ENCODE measurements at regions not wholly inside any gene's neighbourhood (a gene's known extent, or its start where the extent isn't known, plus 50 kb on each side); places are given as distances from the start of the nearest gene placed in this dataset.

DNA sequence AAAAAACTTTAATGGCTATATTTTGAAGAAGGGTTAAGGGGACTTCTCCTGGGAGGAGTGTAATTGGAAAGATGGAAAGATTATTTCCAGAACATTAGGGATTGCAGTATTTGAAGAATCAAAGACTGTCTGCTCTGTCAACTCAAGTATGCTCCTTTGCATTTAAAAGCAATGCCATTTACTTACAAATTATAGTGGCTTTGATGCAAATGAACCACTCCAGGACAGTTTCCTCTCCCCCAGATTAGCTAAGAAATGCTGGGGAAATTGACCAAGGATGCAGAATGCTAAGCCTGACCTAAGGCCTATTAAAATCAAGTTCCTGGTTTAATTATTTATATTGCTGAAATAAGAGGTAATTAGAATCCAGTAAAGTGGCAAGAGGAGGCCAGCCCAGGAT lies 110.5 kb upstream of the CAMK1G start:
- Histone ChIP-seq H3K36me3 (ENCODE audit: low read depth) (no peaks in the 10 kb centered on the region), H3K4me1 (replicated peaks; ENCODE audit: insufficient read depth) (no peaks in the 10 kb centered on the region), H3K4me2 (no peak overlapping the region), H3K27me3 (ENCODE audit: insufficient read depth, low read depth) (no peaks in the 10 kb centered on the region), H3K79me2 (ENCODE audit: low read depth) (no peaks in the 10 kb centered on the region), H4K20me1 (ENCODE audit: insufficient read depth) (no peaks in the 10 kb centered on the region), H3K9me2 (ENCODE audit: insufficient read depth) (no peaks in the 10 kb centered on the region), H3K27ac (no peak overlapping the region), H3K9me3 (ENCODE audit: insufficient read depth, low read depth) (no peaks in the 10 kb centered on the region), H2AFZ (no peak overlapping the region), H3F3A (ENCODE audit: insufficient read depth, low read depth) (no peaks in the 10 kb centered on the region), H3K4me3 (no peak overlapping the region)
- no TSS peak for BruUV-seq (replicated peaks)
- TF ChIP-seq EZH2 (IDR thresholded peaks at IDR 0.05; ENCODE audit: low read depth) = no peak
- TF ChIP-seq, protein P1, sequence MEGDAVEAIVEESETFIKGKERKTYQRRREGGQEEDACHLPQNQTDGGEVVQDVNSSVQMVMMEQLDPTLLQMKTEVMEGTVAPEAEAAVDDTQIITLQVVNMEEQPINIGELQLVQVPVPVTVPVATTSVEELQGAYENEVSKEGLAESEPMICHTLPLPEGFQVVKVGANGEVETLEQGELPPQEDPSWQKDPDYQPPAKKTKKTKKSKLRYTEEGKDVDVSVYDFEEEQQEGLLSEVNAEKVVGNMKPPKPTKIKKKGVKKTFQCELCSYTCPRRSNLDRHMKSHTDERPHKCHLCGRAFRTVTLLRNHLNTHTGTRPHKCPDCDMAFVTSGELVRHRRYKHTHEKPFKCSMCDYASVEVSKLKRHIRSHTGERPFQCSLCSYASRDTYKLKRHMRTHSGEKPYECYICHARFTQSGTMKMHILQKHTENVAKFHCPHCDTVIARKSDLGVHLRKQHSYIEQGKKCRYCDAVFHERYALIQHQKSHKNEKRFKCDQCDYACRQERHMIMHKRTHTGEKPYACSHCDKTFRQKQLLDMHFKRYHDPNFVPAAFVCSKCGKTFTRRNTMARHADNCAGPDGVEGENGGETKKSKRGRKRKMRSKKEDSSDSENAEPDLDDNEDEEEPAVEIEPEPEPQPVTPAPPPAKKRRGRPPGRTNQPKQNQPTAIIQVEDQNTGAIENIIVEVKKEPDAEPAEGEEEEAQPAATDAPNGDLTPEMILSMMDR (conservative IDR thresholded peaks at IDR 0.05) = no peak
- DNase-seq = no peak
- intact Hi-C loops (cut with micrococcal nuclease; ENCODE audit: unreplicated experiment) = no loop called here
- ChIA-PET CTCF (no interaction called here), POLR2A (ENCODE audit: unreplicated experiment) (no interaction called here)

DNA sequence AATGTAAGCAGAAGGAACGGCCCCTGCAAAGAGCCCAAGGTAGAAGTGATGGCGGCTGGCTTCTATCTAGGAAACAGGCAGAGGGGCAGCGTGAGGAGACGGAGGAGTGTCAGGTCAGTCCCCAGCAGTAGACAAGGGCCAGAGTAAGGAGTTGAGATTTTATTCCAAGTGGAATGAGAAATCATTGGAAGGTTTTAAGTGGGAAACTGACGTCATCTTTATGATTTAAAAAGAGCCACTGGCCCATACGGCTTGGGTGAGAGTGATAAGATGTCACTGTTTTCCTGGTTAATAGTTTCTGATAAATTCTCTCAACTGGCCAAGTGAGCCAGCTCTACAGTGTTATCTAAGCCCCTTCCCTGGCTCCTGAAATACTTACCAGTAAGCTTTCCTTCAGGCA lies 103.2 kb upstream of the CAMK1G start:
- H3K27ac ChIP-seq = no peak overlapping the region
- no peak overlapping the region for H3K4me2 ChIP-seq
- no peaks in the 10 kb centered on the region for H4K20me1 ChIP-seq (ENCODE audit: insufficient read depth)
- POLR2A ChIA-PET (ENCODE audit: unreplicated experiment) = no interaction called here
- no peak overlapping the region for H2AFZ ChIP-seq
- CTCF ChIA-PET = no interaction called here
- TF ChIP-seq, protein P1 (conservative IDR thresholded peaks at IDR 0.05) = no peak
- no peak for TF ChIP-seq EZH2 (IDR thresholded peaks at IDR 0.05; ENCODE audit: low read depth)
- BruUV-seq (replicated peaks) = no TSS peak
- intact Hi-C loops (cut with micrococcal nuclease; ENCODE audit: unreplicated experiment) = no loop called here
- H3K79me2 ChIP-seq (ENCODE audit: low read depth) = no peaks in the 10 kb centered on the region
- no peak for DNase-seq
- no peaks in the 10 kb centered on the region for H3K9me2 ChIP-seq (ENCODE audit: insufficient read depth)
- no peaks in the 10 kb centered on the region for H3F3A ChIP-seq (ENCODE audit: insufficient read depth, low read depth)
- H3K4me1 ChIP-seq (replicated peaks; ENCODE audit: insufficient read depth) = no peaks in the 10 kb centered on the region
- no peaks in the 10 kb centered on the region for H3K36me3 ChIP-seq (ENCODE audit: low read depth)
- H3K4me3 ChIP-seq = no peak overlapping the region
- no peaks in the 10 kb centered on the region for H3K27me3 ChIP-seq (ENCODE audit: insufficient read depth, low read depth)
- H3K9me3 ChIP-seq (ENCODE audit: insufficient read depth, low read depth) = no peaks in the 10 kb centered on the region

DNA sequence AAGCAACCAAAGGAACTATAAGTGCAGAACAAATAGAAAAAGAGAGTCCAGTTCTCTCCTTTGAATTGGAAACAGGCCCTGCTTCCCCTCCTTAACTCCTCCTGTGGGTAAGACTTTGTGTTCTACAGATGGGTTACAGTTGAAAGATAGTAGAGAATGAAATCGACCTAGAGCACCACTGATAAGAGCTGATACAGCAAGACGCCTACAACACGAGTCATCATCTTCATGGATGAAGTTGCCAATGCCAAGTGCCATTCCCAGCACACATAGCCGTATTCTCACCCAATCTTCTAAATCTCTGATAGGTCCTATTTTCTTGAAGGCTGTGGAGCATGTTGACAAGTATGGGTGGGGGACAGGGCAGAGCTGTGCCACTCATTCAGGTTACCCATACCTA lies 99.8 kb upstream of the CAMK1G start:
- no peaks in the 10 kb centered on the region for H3K9me3 ChIP-seq (ENCODE audit: insufficient read depth, low read depth)
- no peak for DNase-seq
- H3F3A ChIP-seq (ENCODE audit: insufficient read depth, low read depth) = no peaks in the 10 kb centered on the region
- no peaks in the 10 kb centered on the region for H3K79me2 ChIP-seq (ENCODE audit: low read depth)
- no peak overlapping the region for H3K27ac ChIP-seq
- intact Hi-C loops (cut with micrococcal nuclease; ENCODE audit: unreplicated experiment) = no loop called here
- CTCF ChIA-PET = no interaction called here
- no peak for TF ChIP-seq EZH2 (IDR thresholded peaks at IDR 0.05; ENCODE audit: low read depth)
- TF ChIP-seq, protein P1 (conservative IDR thresholded peaks at IDR 0.05) = no peak
- no peak overlapping the region for H3K4me3 ChIP-seq
- H2AFZ ChIP-seq = no peak overlapping the region
- POLR2A ChIA-PET (ENCODE audit: unreplicated experiment) = no interaction called here
- no TSS peak for BruUV-seq (replicated peaks)
- H3K9me2 ChIP-seq (ENCODE audit: insufficient read depth) = no peaks in the 10 kb centered on the region
- no peaks in the 10 kb centered on the region for H3K36me3 ChIP-seq (ENCODE audit: low read depth)
- no peaks in the 10 kb centered on the region for H3K27me3 ChIP-seq (ENCODE audit: insufficient read depth, low read depth)
- H3K4me1 ChIP-seq (replicated peaks; ENCODE audit: insufficient read depth) = no peaks in the 10 kb centered on the region
- H3K4me2 ChIP-seq = no peak overlapping the region
- H4K20me1 ChIP-seq (ENCODE audit: insufficient read depth) = no peaks in the 10 kb centered on the region

Data from PC-9 (cell line).